NCI-H1694 (cell line): ENCODE measurements at regions not wholly inside any gene's neighbourhood (a gene's known extent, or its start where the extent isn't known, plus 50 kb on each side); places are given as distances from the start of the nearest gene placed in this dataset.
"Not testable (repeated sequence)": the region's sequence is repeated elsewhere in the genome, so short reads cannot be mapped to it uniquely, and the experiment has no call there.

Experiments used
- DNase-seq: peaks from one replicate; lab custom pipeline; 2025; lab: John Stamatoyannopoulos, UW

GRCh38 chr12:102666176-102666575 is 185.8 kb upstream of the IGF1 start:
- not testable (repeated sequence) for DNase-seq

DNA sequence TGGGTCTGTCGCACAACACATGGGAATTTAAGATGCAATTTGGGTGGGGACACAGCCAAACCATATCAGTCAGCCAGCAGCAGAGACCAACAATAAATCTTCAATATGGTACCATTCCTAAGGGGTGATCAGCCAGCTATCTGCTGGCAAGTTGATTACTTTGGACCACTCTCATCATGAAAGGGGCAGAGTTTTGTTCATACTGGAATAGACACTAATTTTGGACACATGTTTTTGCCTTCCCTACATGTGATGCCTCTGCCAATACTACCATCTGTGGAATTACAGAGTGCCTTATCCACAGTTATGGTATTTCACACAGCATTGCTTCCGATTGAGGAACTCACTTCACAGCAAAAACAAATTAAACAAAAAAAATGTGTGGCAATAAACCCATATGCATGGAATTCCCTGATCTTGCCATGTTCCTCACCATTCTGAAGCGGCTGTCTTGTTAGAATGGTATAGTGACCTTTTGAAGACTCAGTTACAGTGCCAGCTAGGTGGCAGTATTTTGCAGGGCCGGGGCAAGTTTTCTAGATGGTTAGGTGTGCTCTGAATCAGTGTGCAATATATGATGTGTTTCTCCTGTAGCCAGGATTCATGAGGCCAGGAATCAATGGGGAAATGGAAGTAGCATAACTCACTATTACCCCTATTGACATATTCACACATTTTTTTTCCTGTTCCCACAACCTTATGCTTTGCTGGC is 179.0 kb upstream of the IGF1 start:
- DNase-seq = no peak

DNA sequence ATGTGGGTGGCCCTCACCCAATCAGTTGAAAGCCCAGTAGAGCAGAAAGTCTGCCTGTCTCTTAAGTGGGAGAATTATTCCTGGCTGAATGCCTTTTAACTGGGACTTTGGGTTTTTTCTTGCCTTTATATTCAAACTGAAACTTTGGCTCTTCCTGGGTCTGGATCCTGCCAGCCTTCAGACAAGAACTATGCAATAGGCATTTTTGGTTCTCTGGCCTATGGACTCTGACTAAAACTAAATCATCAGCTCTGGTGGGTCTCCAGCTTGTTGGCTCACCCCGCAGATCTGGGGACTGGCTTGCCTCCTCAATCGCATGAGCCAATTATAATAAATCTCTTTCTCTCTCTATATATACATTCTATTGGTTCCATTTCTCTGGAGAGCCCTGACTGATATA is 173.0 kb upstream of the IGF1 start:
- DNase-seq = no peak

GRCh38 chr12:102652645-102653313 is 172.4 kb upstream of the IGF1 start:
- no peak for DNase-seq

DNA sequence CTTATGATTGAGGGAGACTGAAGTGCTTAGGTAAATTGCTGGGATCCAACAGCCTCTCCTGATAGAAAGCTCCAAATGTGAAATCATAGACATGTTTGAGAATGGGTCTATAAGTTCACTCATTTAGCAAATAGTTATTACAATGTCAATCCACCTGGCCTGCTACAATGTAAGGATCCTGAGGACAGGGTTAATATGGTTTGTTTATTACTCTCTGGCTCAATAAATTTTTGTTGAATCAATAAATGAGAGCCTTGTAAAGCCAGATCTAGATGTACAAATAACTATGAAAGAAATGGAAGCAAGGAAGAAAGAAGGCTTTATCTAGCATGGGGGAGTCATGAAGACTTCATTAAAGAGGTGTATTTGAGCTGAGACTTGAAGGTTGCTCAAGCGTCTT is 165.6 kb upstream of the IGF1 start:
- DNase-seq = no peak

GRCh38 chr12:102643879-102644575 is 163.7 kb upstream of the IGF1 start:
- no peak for DNase-seq

GRCh38 chr12:102642199-102642598 is 161.8 kb upstream of the IGF1 start:
- no peak for DNase-seq

GRCh38 chr12:102640658-102641057 is 160.3 kb upstream of the IGF1 start:
- DNase-seq = not testable (repeated sequence)

GRCh38 chr12:102638777-102639176 is 158.4 kb upstream of the IGF1 start:
- DNase-seq = no peak

DNA sequence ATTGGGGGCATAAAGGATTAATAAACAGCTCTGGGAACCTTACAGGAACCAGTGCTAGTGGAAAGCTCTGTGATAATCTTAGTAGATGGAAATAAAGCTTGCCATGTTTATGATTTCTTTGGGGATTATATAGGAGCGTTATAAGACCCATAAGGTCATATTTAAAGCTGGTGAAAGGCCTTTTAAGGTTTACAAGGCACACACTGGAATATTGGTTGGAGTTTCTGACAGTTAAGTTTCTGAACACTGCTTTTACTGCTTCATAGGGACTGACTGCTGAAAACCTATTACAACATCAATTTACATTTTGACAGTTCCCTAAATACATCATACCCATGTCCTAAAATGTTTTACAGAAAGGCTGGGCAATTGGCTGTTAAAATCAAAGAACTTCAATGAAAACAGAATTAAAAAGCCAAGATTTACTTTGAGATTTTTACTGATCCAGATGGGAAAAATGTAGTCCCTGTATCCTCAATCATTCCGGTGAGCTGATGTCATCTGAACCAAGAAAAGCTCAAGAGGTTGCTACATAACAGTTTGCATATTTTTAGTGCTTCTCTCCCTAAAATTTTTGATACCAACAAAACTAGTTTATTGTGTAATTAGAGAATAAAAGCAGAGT is 153.7 kb upstream of the IGF1 start:
- DNase-seq = no peak

- no peak for DNase-seq
Measured at GRCh38 chr12:102631274-102631673, 150.9 kb upstream of the IGF1 start.

GRCh38 chr12:102629262-102629888 is 149.0 kb upstream of the IGF1 start:
- DNase-seq = no peak

DNA sequence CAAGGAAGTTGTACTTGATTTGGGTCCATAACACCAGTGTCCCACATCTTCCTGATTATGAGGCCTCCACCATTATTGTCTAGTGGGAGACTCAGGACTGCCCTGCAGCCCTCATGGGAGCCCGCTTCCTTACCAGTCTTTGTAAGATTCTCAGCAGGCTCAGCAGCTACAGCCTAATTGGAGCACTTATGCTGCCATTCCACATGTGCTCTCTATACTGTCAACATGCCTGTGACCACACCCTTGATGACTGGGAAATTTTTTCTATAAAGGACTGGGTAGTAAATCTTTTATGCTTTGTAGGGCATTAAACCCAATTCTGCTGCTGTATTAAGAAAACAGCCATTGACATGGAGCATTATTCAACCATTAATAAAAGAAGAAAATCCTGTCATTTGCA is 145.5 kb upstream of the IGF1 start:
- no peak for DNase-seq

DNA sequence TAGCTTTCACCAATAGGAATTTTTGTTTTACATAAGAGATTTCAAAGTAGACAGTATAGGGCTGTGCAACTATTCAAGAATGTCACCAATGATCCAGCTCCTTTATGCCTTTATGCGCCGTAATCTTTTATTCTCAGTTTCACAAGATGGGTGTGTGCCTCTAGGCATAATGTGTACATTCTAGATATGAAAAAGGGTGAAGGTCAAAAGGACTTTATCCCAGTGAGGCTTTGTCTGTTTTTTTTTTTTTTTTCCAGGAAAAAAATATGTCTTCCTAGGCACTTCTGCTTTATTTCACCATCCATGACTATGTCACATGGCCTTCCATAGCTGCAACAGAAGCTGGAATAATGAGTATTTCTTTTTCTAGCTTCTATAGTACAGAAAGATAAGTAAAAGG is 142.3 kb upstream of the IGF1 start:
- no peak for DNase-seq

DNA sequence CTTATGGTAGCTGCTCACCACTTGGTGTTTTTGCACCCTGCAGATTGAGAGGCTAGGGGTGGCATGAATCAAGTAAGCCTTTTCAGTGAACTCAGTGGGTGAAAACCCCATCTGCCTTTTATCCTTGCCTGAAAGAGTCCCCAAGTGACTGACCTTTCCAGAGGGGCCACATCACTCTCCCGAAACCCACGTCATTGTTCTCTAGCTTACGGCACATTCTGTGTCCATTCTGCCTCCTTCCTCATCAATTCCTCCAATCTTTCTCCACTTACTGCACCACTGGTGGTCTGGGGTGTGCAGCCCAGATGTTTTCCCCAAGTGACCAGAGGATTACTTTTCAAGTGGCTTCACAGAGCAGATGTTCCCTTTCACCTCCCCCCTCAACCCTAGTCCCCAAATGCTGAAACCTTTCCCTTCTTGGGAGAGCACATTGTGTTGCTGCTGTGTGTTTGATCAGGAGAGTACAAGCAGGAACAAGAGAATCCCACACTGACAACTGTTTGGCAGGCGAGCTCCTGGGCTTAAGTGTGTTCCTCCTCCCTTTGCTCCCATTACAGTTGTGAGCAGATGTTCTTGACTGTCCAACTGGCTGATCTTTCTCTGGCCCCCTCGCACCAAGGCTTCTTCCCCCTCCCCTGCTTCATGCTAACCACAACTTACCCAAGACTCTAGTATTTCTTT is 138.0 kb upstream of the IGF1 start:
- DNase-seq = no peak

GRCh38 chr12:102616692-102617091 is 136.3 kb upstream of the IGF1 start:
- DNase-seq = no peak

GRCh38 chr12:102611995-102612394 is 131.6 kb upstream of the IGF1 start:
- DNase-seq = no peak

GRCh38 chr12:102609996-102610395 is 129.6 kb upstream of the IGF1 start:
- DNase-seq = no peak

- DNase-seq = no peak
Measured at GRCh38 chr12:102603021-102603420, 122.7 kb upstream of the IGF1 start.

DNA sequence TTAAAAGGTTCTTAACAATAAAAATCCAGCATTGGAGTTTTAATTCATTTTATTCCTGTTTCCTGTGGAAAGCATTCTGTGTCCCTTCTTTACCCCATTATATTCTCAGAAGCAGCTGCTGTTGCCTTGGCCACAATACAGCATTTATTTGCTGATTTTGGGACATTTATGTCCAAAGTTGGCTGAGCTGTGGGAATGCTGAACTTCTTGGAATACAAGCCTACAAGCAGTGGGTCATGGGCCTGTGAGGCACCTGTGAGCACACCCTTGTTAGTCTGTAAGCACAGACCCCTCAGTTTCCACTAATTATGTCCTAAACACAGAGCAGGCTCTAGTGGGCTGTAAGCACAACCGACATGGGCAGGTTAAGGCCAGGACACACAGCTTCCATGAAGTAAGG is 122.2 kb upstream of the IGF1 start:
- no peak for DNase-seq

DNA sequence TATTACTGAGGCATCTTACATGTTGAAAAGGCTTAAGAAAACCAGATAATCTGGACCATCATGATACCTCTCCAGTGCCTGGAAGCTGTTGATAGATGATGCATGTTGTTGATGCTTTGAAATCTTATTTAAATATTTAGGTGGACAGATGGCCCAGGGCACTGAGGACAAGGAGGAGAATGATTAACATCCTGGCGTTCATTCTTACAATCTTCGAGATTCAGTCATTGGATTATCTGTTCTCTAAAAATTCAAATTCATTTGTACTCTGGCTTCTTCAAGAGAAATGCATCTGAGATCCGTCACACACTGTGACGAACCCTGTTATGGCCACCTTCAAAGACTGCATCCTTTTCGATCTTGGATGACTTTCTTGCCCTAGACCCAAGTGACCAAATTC is 121.3 kb upstream of the IGF1 start:
- no peak for DNase-seq

GRCh38 chr12:102596687-102597086 is 116.3 kb upstream of the IGF1 start:
- DNase-seq = no peak
